GM12878 (cell line): ENCODE measurements at regions not wholly inside any gene's neighbourhood (a gene's known extent, or its start where the extent isn't known, plus 50 kb on each side); places are given as distances from the start of the nearest gene placed in this dataset.

Source experiments
- ATAC-seq: fragments of 200-7000 bp; cut with Tn5 transposase; 3 replicates; pipeline ENCODE4 v1.9.1; 2020; ENCODE audit warnings: mild to moderate bottlenecking, moderate library complexity
- BruUV-seq: library from RNA; stranded (reverse); fragments of 400-500 nt; replicated peaks from 2 replicates; lab custom pipeline; 2021; lab: Mats Ljungman, UMichigan
- CTCF ChIA-PET: fragments of 300-600 bp; sonication (Branson Sonifier 250); formaldehyde crosslinking; extraction: SDS; loops from one replicate; lab custom pipeline; 2021; ENCODE audit warnings: inconsistent platforms; lab: Yijun Ruan, JAX
- POLR2A ChIA-PET: fragments of 350-600 bp; formaldehyde crosslinking; extraction: SDS; loops from one replicate; lab custom pipeline; 2021; ENCODE audit warnings: inconsistent platforms; lab: Charles Lee
- RAD21 ChIA-PET: fragments of 300-600 bp; sonication (Branson Sonifier 250); formaldehyde crosslinking; loops from one replicate; lab custom pipeline; 2023; ENCODE audit warnings: antibody characterized with exemption; ENCODE audit not compliant: unreplicated experiment; lab: Charles Lee
- SMC1A ChIA-PET: fragments of 300-600 bp; sonication (Branson Sonifier 250); formaldehyde crosslinking; loops from one replicate; lab custom pipeline; 2023; ENCODE audit not compliant: unreplicated experiment, uncharacterized antibody; lab: Charles Lee
- DNase-seq: peaks from one replicate; pipeline ENCODE4 v3.0.0-alpha.2; 2011; ENCODE audit warnings: low read depth, low spot score
- FAIRE-seq: peaks from 3 replicates; lab custom pipeline; 2011; peaks lifted over from hg19 to GRCh38; lab: Jason Lieb, UNC
- H2AFZ ChIP-seq: 2 replicates; pipeline ENCODE4 v1.6.0; 2011; ENCODE audit warnings: low read depth, low read length, control low read depth; ENCODE audit not compliant: control insufficient read depth
- H3K27ac ChIP-seq: 2 replicates; pipeline ENCODE4 v1.5.1; 2011; ENCODE audit warnings: control low read depth; ENCODE audit not compliant: control insufficient read depth, insufficient read depth
- H3K27me3 ChIP-seq, 2 experiments: replicated peaks in 1 of 2; 2 replicates each; pipeline versions ENCODE4 v1.6.0 to v1.6.1; 2011; ENCODE audit warnings: low read length in 1 of 2; ENCODE audit not compliant: control insufficient read depth in 2 of 2, insufficient read depth in 2 of 2
- H3K36me3 ChIP-seq, 2 experiments: 2 replicates each; pipeline ENCODE4 v1.5.1; 2011; ENCODE audit warnings: low read length in 1 of 2; ENCODE audit not compliant: control insufficient read depth in 2 of 2, insufficient read depth in 2 of 2
- H3K4me1 ChIP-seq: 2 replicates; pipeline ENCODE4 v1.6.1; 2011; ENCODE audit warnings: mild to moderate bottlenecking, low read length, moderate library complexity, mixed read lengths; ENCODE audit not compliant: control insufficient read depth, insufficient read depth
- H3K4me2 ChIP-seq: 2 replicates; pipeline ENCODE4 v1.6.0; 2011; ENCODE audit warnings: control low read depth; ENCODE audit not compliant: control insufficient read depth, insufficient read depth
- H3K4me3 ChIP-seq: fragments of 200-600 bp; sonication (generic); 2 replicates; pipeline ENCODE4 v1.5.1; 2016
- H3K79me2 ChIP-seq: 2 replicates; pipeline ENCODE4 v1.6.0; 2011; ENCODE audit warnings: low read length; ENCODE audit not compliant: control insufficient read depth, insufficient read depth
- H3K9ac ChIP-seq: 2 replicates; pipeline ENCODE4 v1.8.0; 2011; ENCODE audit warnings: low read length, control low read depth, mixed read lengths; ENCODE audit not compliant: control insufficient read depth, insufficient read depth
- H3K9me3 ChIP-seq: replicated peaks from 3 replicates; pipeline ENCODE4 v1.5.1; 2011; ENCODE audit warnings: mild to moderate bottlenecking, low read length; ENCODE audit not compliant: control insufficient read depth, insufficient read depth
- H4K20me1 ChIP-seq: 2 replicates; pipeline ENCODE4 v1.6.0; 2011; ENCODE audit not compliant: control insufficient read depth, insufficient read depth
- BCL11A ChIP-seq: IDR thresholded peaks from 2 replicates; pipeline ENCODE4 v1.6.1; 2011; ENCODE audit warnings: low read depth, low read length
- BHLHE40 ChIP-seq, 2 experiments: fragments of 450-650 bp in 1 of 2; IDR thresholded peaks; 2 replicates each; pipeline ENCODE4 v1.6.1; 2011 to 2017; ENCODE audit warnings: low read depth in 2 of 2, borderline replicate concordance in 1 of 2, improper control_type of control experiment in 1 of 2, low read length in 1 of 2, mild to moderate bottlenecking in 1 of 2
- CEBPB ChIP-seq, 2 experiments: fragments of 150-350 bp in 1 of 2; IDR thresholded peaks; 2 replicates each; pipeline ENCODE4 v1.6.1; 2012 to 2014; ENCODE audit warnings: low read depth in 2 of 2, low read length in 2 of 2, borderline replicate concordance in 1 of 2, inconsistent platforms in 1 of 2
- CHD2 ChIP-seq: IDR thresholded peaks from 2 replicates; pipeline ENCODE4 v1.6.1; 2011; ENCODE audit warnings: low read depth, low read length, improper control_type of control experiment, borderline replicate concordance
- CHD4 ChIP-seq: fragments of 200-600 bp; sonication (generic); IDR thresholded peaks from 2 replicates; pipeline ENCODE4 v1.6.1; 2016; ENCODE audit warnings: mild to moderate bottlenecking
- CREM ChIP-seq: IDR thresholded peaks from 2 replicates; pipeline ENCODE4 v1.6.1; 2014; ENCODE audit warnings: antibody characterized with exemption, low read depth
- CTCF ChIP-seq, 3 experiments: IDR thresholded peaks in 2 of 3; conservative IDR thresholded peaks in 1 of 3; 2 replicates each; pipeline ENCODE4 v1.5.1; 2011; ENCODE audit warnings: low read depth in 3 of 3, low read length in 3 of 3, mild to moderate bottlenecking in 3 of 3, control low read depth in 2 of 3, moderate library complexity in 2 of 3, inconsistent platforms in 1 of 3, mixed read lengths in 1 of 3; ENCODE audit not compliant: control insufficient read depth in 2 of 3, insufficient read depth in 1 of 3; ENCODE audit errors: extremely low read depth in 1 of 3
- EED ChIP-seq: sonication (generic); IDR thresholded peaks from 2 replicates; pipeline ENCODE4 v1.6.1; 2016; ENCODE audit warnings: antibody characterized with exemption, low read depth
- GATAD2B ChIP-seq: fragments of 450-650 bp; conservative IDR thresholded peaks from 2 replicates; pipeline ENCODE4 v1.6.1; 2017; ENCODE audit warnings: low read depth, mild to moderate bottlenecking, moderate library complexity
- KLF5 ChIP-seq: fragments of 450-650 bp; IDR thresholded peaks from 2 replicates; pipeline ENCODE4 v1.6.1; 2014; ENCODE audit warnings: mild to moderate bottlenecking; ENCODE audit not compliant: partially characterized antibody
- MTA3 ChIP-seq: IDR thresholded peaks from 2 replicates; pipeline ENCODE4 v1.6.1; 2012; ENCODE audit warnings: low read length, inconsistent platforms, borderline replicate concordance
- NFYA ChIP-seq: IDR thresholded peaks from 2 replicates; pipeline ENCODE4 v1.6.1; 2011; ENCODE audit warnings: low read depth, mild to moderate bottlenecking, low read length, improper control_type of control experiment, borderline replicate concordance
- PAX8 ChIP-seq: fragments of 450-650 bp; IDR thresholded peaks from 2 replicates; pipeline ENCODE4 v1.6.1; 2017; ENCODE audit warnings: mild to moderate bottlenecking, moderate library complexity
- PML ChIP-seq: IDR thresholded peaks from 2 replicates; pipeline ENCODE4 v1.6.1; 2012; ENCODE audit warnings: low read length, inconsistent platforms
- RAD51 ChIP-seq: fragments of 450-650 bp; IDR thresholded peaks from 2 replicates; pipeline ENCODE4 v1.6.1; 2016; ENCODE audit warnings: moderate library complexity, mild to moderate bottlenecking, inconsistent platforms
- RBBP5 ChIP-seq: fragments of 200-600 bp; sonication (generic); conservative IDR thresholded peaks from 2 replicates; pipeline ENCODE4 v1.6.1; 2016
- SMARCA5 ChIP-seq: fragments of 450-650 bp; IDR thresholded peaks from 2 replicates; pipeline ENCODE4 v1.6.1; 2017; ENCODE audit warnings: mild to moderate bottlenecking
- SPI1 ChIP-seq: IDR thresholded peaks from 2 replicates; pipeline ENCODE4 v1.6.1; 2011; ENCODE audit warnings: low read depth, mild to moderate bottlenecking, low read length, moderate library complexity, borderline replicate concordance; ENCODE audit not compliant: insufficient read depth
- SREBF2 ChIP-seq: IDR thresholded peaks from 2 replicates; pipeline ENCODE4 v1.6.1; 2012; ENCODE audit warnings: mild to moderate bottlenecking, low read length
- TAF1 ChIP-seq: IDR thresholded peaks from 2 replicates; pipeline ENCODE4 v1.6.1; 2011; ENCODE audit warnings: mild to moderate bottlenecking, low read depth, low read length, borderline replicate concordance
- WGBS: methylation state at CpG from one replicate; pipeline ENCODE4 v1.1.6; 2016; ENCODE audit warnings: low lambda C conversion rate; ENCODE audit not compliant: insufficient replicate concordance, insufficient coverage; ENCODE audit errors: missing lambda C conversion rate; 5-methylcytosine and 5-hydroxymethylcytosine counted together
- in situ Hi-C: fragments of 300-500 bp; cut with MboI; formaldehyde crosslinking; loops from 9 replicates; pipeline ENCODE4 v1.14.3; 2018; ENCODE audit warnings: mixed read lengths
- intact Hi-C: fragments of 100-400 bp; cut with micrococcal nuclease; formaldehyde crosslinking; loops from one replicate; pipeline ENCODE4 v1.14.2; 2022; ENCODE audit not compliant: unreplicated experiment

GRCh38 chr5:58268268-58268667 is 191.6 kb downstream of the PLK2 start:
- no peak for FAIRE-seq
- SMC1A ChIA-PET: no interaction called here
- intact Hi-C loops: no loop called here

More at GRCh38 chr5:58268268-58268667, 191.6 kb downstream of the PLK2 start:
- WGBS: 50% methylated on average over 4 of the region's 4 CpGs
- H3K79me2 ChIP-seq: no peaks in the 10 kb centered on the region
- H3K9ac ChIP-seq: no peak overlapping the region
- H3K9me3 ChIP-seq: no peaks in the 10 kb centered on the region
- ChIA-PET CTCF (no interaction called here), RAD21 (no interaction called here), POLR2A (no interaction called here)
- no TSS peak for BruUV-seq
- ATAC-seq (no peak), DNase-seq (no peak)
- H3K4me2 ChIP-seq: no peak overlapping the region
- no peaks in the 10 kb centered on the region for H3K36me3 ChIP-seq
- no peaks in the 10 kb centered on the region for H4K20me1 ChIP-seq
- no peak overlapping the region for H3K27ac ChIP-seq
- no peak overlapping the region for H2AFZ ChIP-seq
- no peak overlapping the region for H3K4me3 ChIP-seq
- H3K4me1 ChIP-seq: no peaks in the 10 kb centered on the region
- in situ Hi-C loops: no loop called here
- TF ChIP-seq CREM (no peak), GATAD2B (no peak), CEBPB (IDR thresholded peaks at IDR 0.05; ENCODE audit: borderline replicate concordance in 1 of 2, low read depth in 2 of 2, low read length in 2 of 2) (no peak), SPI1 (no peak), EED (no peak), PML (no peak), NFYA (no peak), RAD51 (no peak), PAX8 (no peak), MTA3 (no peak), RBBP5 (no peak), TAF1 (no peak), CHD4 (no peak), KLF5 (no peak), CHD2 (no peak), CTCF (IDR thresholded peaks at IDR 0.05 in 2 of 3, conservative IDR thresholded peaks at IDR 0.05 in 1 of 3; ENCODE audit: control insufficient read depth in 2 of 3, extremely low read depth in 1 of 3, insufficient read depth in 1 of 3, low read depth in 3 of 3, low read length in 3 of 3) (no peak), BCL11A (no peak), SMARCA5 (no peak), BHLHE40 (IDR thresholded peaks at IDR 0.05; ENCODE audit: borderline replicate concordance in 1 of 2, low read depth in 2 of 2, low read length in 1 of 2) (no peak), SREBF2 (no peak)
- no peaks in the 10 kb centered on the region for H3K27me3 ChIP-seq
